Endothelial cell (in vitro differentiated cells): ENCODE measurements at regions not wholly inside any gene's neighbourhood (a gene's known extent, or its start where the extent isn't known, plus 50 kb on each side); places are given as distances from the start of the nearest gene placed in this dataset.

Source experiments
- DNase-seq: peaks from one replicate; pipeline ENCODE4 v3.0.0; 2021; ENCODE audit warnings: low spot score
- H3K27ac Mint-ChIP-seq: one replicate; pipeline ENCODE4 v1.8.0; 2021; ENCODE audit warnings: mixed read lengths, inconsistent platforms; ENCODE audit not compliant: unreplicated experiment
- H3K27me3 Mint-ChIP-seq: one replicate; pipeline ENCODE4 v1.8.0; 2021; ENCODE audit warnings: mild to moderate bottlenecking, moderate library complexity, mixed read lengths, inconsistent platforms; ENCODE audit not compliant: unreplicated experiment
- H3K36me3 Mint-ChIP-seq: one replicate; pipeline ENCODE4 v1.8.0; 2021; ENCODE audit warnings: mild to moderate bottlenecking, low read depth, mixed read lengths, inconsistent platforms; ENCODE audit not compliant: unreplicated experiment
- H3K4me1 Mint-ChIP-seq: one replicate; pipeline ENCODE4 v1.8.0; 2021; ENCODE audit warnings: mild to moderate bottlenecking, mixed read lengths, inconsistent platforms; ENCODE audit not compliant: unreplicated experiment
- H3K4me3 Mint-ChIP-seq: one replicate; pipeline ENCODE4 v1.8.0; 2021; ENCODE audit warnings: mild to moderate bottlenecking, mixed read lengths, inconsistent platforms; ENCODE audit not compliant: unreplicated experiment
- H3K9me3 Mint-ChIP-seq: one replicate; pipeline ENCODE4 v1.8.0; 2021; ENCODE audit warnings: mixed read lengths, inconsistent platforms; ENCODE audit not compliant: unreplicated experiment
- CTCF ChIP-seq: fragments of 200-600 bp; sonication (generic); IDR thresholded peaks from one replicate; pipeline ENCODE4 v1.5.0; 2021; ENCODE audit warnings: antibody characterized with exemption; ENCODE audit not compliant: unreplicated experiment

- no peak overlapping the region for H3K4me3 Mint-ChIP-seq
- no peak for DNase-seq
- no peak for TF ChIP-seq CTCF
- no peak overlapping the region for H3K27ac Mint-ChIP-seq
- H3K9me3 Mint-ChIP-seq, result no peaks in the 10 kb centered on the region
- H3K36me3 Mint-ChIP-seq, result peaks cover 4% of the 10 kb centered on the region
- H3K4me1 Mint-ChIP-seq, result no peaks in the 10 kb centered on the region
- peaks cover 7% of the 10 kb centered on the region for H3K27me3 Mint-ChIP-seq
These were observed 270.8 kb downstream of the CALCRL start for GRCh38 chr2:187177253-187177652.

DNA sequence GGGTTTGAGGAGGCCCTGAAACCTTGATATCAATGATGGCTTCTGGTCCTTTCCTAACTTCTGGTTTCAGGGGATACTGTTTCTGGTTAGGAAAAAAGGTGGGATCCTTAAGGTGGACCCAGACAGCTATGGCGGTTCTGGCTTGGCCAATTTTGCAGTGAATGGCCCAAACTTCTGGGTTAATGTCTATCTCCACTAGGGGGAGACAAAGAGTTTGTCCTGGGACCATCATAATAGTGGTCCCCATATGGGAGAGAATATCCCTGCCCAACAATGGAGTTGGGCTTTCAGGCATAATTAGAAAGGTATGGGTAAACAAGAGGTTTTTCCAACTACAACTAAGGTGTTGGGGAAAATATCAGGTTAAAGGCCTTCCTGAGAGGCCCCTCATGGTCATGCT is 273.5 kb downstream of the CALCRL start:
- no peak overlapping the region for H3K4me3 Mint-ChIP-seq
- DNase-seq, result no peak
- no peaks in the 10 kb centered on the region for H3K9me3 Mint-ChIP-seq
- H3K27me3 Mint-ChIP-seq, result peaks cover 5% of the 10 kb centered on the region
- H3K4me1 Mint-ChIP-seq, result peaks cover 3% of the 10 kb centered on the region
- H3K27ac Mint-ChIP-seq, result no peak overlapping the region
- H3K36me3 Mint-ChIP-seq, result peaks cover 4% of the 10 kb centered on the region
- TF ChIP-seq CTCF, result peak; percentile 64

- Mint-ChIP-seq H3K36me3 (peaks cover 4% of the 10 kb centered on the region), H3K9me3 (no peaks in the 10 kb centered on the region), H3K4me3 (no peak overlapping the region), H3K27me3 (peaks cover 5% of the 10 kb centered on the region), H3K27ac (peak overlapping the region; percentile 6), H3K4me1 (peaks cover 5% of the 10 kb centered on the region)
- no peak for TF ChIP-seq CTCF
- DNase-seq, result no peak
These were observed 276.7 kb downstream of the CALCRL start for GRCh38 chr2:187171318-187171717.

- Mint-ChIP-seq H3K4me1 (peaks cover 10% of the 10 kb centered on the region), H3K9me3 (no peaks in the 10 kb centered on the region), H3K4me3 (no peak overlapping the region), H3K36me3 (peaks cover 4% of the 10 kb centered on the region), H3K27ac (peak overlapping the region; percentile 96), H3K27me3 (peaks cover 5% of the 10 kb centered on the region)
- TF ChIP-seq CTCF, result no peak
- DNase-seq, result no peak
These were observed 278.2 kb downstream of the CALCRL start for GRCh38 chr2:187169864-187170263.

DNA sequence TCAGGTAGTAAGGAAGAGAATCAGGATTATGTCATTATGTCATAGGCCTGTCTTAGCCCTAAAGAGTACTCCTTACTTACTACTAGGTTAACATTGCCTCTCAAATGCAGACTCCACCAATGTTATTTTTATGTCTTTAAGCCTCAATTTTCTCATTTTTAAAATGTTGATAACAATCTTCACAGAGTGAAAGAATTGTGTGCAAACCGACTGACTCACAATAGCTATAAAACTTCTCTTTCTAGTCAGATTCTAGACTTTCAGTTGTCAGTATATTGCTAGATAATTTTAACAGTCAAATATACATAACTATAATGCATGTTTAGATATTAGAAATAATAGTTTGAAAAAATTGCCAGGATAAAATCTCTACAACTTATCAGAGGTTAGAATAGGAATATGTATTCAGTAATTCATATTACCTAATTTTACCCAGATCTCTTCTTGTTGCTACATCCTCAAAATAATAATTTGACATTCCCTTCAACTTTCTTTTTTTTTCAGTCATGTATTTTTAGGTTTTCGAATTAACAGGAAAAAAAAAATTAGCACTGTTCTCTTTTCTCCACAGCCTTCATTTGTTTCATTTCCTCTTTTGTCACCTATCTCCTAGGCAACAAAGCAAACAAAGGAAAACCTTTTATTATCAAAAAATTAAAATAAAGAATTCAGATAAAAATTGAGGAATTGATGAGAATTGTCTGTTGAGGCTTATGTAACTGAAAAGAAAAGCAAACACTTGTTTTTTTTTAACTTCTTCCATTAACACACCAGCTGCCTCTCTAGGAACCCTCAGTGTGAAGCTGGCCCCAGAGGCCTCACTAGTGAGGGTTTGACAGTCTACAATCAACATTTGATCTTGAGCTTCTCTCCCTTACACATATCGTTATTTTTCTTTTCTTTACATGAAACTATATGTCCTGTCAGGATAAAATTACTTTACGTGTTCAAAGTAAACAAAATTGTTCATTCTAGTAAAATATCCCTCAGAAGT is 279.0 kb downstream of the CALCRL start:
- H3K4me1 Mint-ChIP-seq, result peaks cover 10% of the 10 kb centered on the region
- no peak for TF ChIP-seq CTCF
- H3K27ac Mint-ChIP-seq, result peak overlapping the region; percentile 96
- no peak for DNase-seq
- no peaks in the 10 kb centered on the region for H3K9me3 Mint-ChIP-seq
- H3K27me3 Mint-ChIP-seq, result peaks cover 5% of the 10 kb centered on the region
- no peak overlapping the region for H3K4me3 Mint-ChIP-seq
- H3K36me3 Mint-ChIP-seq, result peaks cover 4% of the 10 kb centered on the region
